ENCODE measurements at regions not wholly inside any gene's neighbourhood (a gene's known extent, or its start where the extent isn't known, plus 50 kb on each side); places are given as distances from the start of the nearest gene placed in this dataset.
"Not testable (repeated sequence)": the region's sequence is repeated elsewhere in the genome, so short reads cannot be mapped to it uniquely, and the experiment has no call there.

DNA sequence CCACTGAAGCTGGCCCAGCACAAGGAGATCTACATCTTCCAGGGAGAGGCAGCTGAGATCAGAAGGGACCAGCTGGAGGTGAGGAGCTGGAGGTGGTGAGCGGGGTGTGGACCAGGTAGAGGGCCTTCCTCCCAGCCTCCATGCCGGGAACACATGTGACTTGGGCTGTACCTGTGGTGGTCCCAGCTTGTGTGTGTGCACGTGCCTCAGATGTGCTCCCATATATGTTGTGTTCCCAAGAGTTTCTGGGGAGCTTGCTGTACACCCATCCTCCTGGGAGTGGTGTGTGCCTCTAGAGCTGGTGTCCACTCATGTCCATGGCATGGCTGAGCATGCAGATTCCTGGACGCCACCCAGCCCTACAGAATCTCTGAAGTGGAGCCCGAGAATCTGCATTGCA, 183.7 kb upstream of the AKAP13 start:
- not testable (repeated sequence) for DNase-seq (ENCODE audit: low read depth in 2 of 2)

- DNase-seq (ENCODE audit: low read depth in 2 of 2), result not testable (repeated sequence)
Measured at GRCh38 chr15:85197582-85197981, 182.8 kb upstream of the AKAP13 start.

DNA sequence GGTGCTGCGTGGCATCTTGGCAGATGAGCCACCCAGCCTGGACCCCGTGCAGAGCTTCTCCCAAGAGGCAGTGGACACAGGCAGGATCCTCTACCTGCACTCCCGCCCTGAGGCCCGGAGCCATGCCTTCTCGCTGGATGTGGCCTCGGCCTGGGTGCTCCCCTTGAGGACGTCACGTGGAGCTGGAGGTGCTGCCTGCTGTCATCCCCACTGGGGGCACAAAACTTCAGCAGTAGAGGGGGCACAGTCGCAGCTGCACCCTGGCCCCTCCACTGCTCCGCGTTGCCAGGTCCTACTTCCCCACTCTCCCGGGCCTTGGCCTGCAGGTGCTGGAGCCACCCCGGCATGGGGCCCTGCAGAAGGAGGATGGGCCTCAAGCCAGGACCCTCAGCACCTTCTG, 182.0 kb upstream of the AKAP13 start:
- DNase-seq (ENCODE audit: low read depth in 2 of 2), result not testable (repeated sequence)

DNA sequence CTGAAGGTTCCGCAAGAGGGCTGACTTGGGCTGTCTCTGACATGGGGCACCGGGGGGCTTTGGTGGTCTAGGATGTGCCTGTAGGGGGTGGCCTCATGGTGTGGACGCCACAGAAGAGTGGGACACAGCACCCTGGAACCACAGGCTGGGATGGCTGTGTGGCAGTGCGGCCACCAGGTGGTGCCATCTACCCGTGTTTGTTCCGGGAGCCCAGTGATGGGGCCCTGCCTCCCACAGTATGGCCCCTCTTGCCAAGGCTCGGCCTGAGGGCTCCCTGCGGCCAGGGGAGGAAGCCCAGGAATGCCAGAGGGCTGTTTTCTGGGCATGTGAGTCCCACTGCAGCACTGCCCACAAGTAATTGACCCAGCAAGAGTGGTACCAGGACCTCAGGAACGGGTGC, 180.2 kb upstream of the AKAP13 start:
- DNase-seq (ENCODE audit: low read depth in 2 of 2), result not testable (repeated sequence)

- DNase-seq (ENCODE audit: low read depth in 2 of 2), result not testable (repeated sequence)
Measured at GRCh38 chr15:85201118-85201793, 179.1 kb upstream of the AKAP13 start.

- DNase-seq (ENCODE audit: low read depth in 2 of 2), result not testable (repeated sequence)
Measured at GRCh38 chr15:85204481-85204880, 175.9 kb upstream of the AKAP13 start.

- not testable (repeated sequence) for DNase-seq (ENCODE audit: low read depth in 2 of 2)
Measured at GRCh38 chr15:85233791-85234325, 146.5 kb upstream of the AKAP13 start.

GRCh38 chr15:85234450-85235196, 145.8 kb upstream of the AKAP13 start:
- not testable (repeated sequence) for DNase-seq (ENCODE audit: low read depth in 2 of 2)

GRCh38 chr15:85244056-85244455, 136.3 kb upstream of the AKAP13 start:
- not testable (repeated sequence) for DNase-seq (ENCODE audit: low read depth in 2 of 2)

DNA sequence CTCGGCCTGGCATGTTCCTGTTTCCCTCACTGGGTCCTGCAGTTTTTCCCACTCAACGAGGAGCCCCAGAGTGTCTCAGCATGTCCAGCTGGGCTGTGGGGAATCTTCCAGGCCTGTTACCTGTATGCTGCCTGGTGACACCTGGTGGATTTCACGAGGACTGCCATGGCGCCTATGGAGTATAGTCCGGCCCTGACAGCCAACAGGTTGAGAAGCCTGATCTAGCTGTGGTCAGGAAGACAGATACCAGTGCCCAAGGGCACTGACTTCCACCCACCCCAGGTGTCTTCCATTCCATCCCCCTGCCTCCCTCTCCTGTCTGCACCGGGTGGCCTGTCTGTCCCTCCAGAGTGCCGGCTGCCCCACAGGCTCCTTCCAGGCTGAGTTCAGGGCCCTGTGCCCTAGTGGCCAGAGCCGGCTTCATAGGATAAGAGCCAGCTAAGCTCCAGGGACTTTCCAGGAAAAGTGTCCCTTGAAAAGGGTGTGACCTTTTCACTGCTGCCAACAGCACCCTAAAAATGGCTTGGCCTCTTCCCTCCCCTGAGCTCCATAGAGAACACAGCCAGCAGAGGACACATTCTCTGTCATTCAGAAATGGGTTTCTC, 129.4 kb upstream of the AKAP13 start:
- not testable (repeated sequence) for DNase-seq (ENCODE audit: low read depth in 2 of 2)

GRCh38 chr15:85253196-85253915, 127.0 kb upstream of the AKAP13 start:
- DNase-seq (ENCODE audit: low read depth in 2 of 2), result not testable (repeated sequence)

GRCh38 chr15:85254961-85255360, 125.4 kb upstream of the AKAP13 start:
- not testable (repeated sequence) for DNase-seq (ENCODE audit: low read depth in 2 of 2)

- not testable (repeated sequence) for DNase-seq (ENCODE audit: low read depth in 2 of 2)
Measured at GRCh38 chr15:85255502-85255901, 124.9 kb upstream of the AKAP13 start.

- DNase-seq (ENCODE audit: low read depth in 2 of 2), result not testable (repeated sequence)
Measured at GRCh38 chr15:85256009-85256997, 124.1 kb upstream of the AKAP13 start.

DNA sequence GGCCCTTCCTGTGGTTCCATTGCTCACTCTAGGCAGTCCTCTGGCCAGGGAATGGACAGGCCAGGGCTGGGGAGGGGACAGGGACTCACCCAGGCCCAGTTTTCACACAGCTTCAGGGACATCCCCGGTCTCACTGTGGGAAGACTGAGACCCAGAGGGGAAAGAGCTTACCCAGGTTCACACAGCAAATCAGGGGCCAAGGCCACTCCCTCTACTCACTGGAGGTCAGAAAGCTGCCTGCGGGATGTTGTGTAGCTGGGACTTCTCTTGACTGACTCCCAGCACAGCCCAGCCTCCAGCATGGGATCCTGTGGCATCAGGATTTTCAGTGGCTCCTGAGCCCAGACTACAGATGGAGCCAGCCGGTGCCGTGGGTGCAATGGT, 122.3 kb upstream of the AKAP13 start:
- not testable (repeated sequence) for DNase-seq (ENCODE audit: low read depth in 2 of 2)

GRCh38 chr15:85258559-85259209, 121.7 kb upstream of the AKAP13 start:
- not testable (repeated sequence) for DNase-seq (ENCODE audit: low read depth in 2 of 2)

DNA sequence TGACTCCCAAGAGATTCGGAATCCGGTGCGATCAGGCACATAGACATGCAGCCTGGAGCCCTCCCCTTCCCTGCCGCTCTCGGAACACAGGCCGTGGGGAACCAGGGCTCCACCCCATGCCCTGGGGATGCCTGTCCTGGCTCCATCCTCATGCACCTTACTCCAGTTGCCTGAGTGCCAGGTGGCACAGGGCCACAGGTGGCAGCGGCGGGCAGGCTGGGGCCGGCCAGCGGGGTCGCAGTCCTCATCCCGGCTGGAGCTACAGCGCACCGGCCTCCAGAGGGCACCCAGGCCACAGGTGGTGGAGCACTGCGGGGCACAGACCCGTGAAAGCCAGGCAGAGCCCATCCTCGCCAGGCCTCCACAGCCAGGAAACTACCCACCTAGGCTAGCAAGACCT, 119.9 kb upstream of the AKAP13 start:
- not testable (repeated sequence) for DNase-seq (ENCODE audit: low read depth in 2 of 2)

DNA sequence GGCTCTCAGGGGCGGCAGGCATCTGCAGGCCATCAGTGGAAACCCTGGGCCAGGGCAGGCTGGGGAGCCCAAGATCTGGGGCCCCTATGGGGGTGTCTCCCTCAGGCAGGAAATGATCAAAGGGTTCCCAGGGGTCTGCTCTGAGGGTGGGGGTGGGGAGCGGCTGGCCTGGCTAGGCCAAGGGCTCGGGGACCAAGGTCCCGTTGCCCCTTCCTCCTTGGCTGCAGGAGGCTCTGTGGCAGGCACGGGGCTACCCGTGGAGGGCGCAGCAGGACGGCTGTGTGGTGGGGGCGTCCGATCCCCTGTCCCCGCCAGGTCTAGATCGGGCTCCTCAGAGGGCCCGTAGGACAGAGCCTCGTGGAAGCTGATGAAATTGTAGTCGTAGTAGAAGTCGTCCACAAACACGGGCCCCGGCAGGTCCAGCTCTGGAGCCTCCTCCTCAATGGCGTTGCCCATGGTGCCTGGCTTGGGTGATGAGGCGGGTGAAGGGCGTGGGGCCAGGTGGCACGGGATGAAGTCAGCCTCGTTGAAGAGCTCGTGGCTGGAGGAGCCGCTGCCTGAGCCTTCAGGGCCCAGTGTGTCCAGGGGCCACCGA, 117.8 kb upstream of the AKAP13 start:
- not testable (repeated sequence) for DNase-seq (ENCODE audit: low read depth in 2 of 2)

GRCh38 chr15:85263842-85264440, 116.5 kb upstream of the AKAP13 start:
- not testable (repeated sequence) for DNase-seq (ENCODE audit: low read depth in 2 of 2)

All from activated CD4-positive, alpha-beta T cell treated with anti-CD3 and anti-CD28 coated beads for 24 hours (primary cell).